HEK293 (cell line): ENCODE measurements at regions not wholly inside any gene's neighbourhood (a gene's known extent, or its start where the extent isn't known, plus 50 kb on each side); places are given as distances from the start of the nearest gene placed in this dataset.

Experiments
- CTCF ChIA-PET: fragments of 350-600 bp; formaldehyde crosslinking; extraction: SDS; loops from one replicate; lab custom pipeline; 2021; ENCODE audit warnings: antibody characterized with exemption; lab: Yijun Ruan, JAX
- POLR2A ChIA-PET: fragments of 300-600 bp; formaldehyde crosslinking; extraction: SDS; loops from one replicate; lab custom pipeline; 2020; ENCODE audit warnings: antibody characterized with exemption, inconsistent platforms; lab: Yijun Ruan, JAX
- H3K27ac ChIP-seq: fragments of 200-500 bp; sonication (Bioruptor generic); 2 replicates; pipeline ENCODE4 v1.5.1; 2014; ENCODE audit warnings: low read depth, low read length, control low read depth, inconsistent platforms; ENCODE audit errors: extremely low read depth
- H3K36me3 ChIP-seq, 2 experiments: fragments of 200-500 bp in 1 of 2; sonication (Bioruptor generic) in 1 of 2; 1 replicate in 1 of 2; 2 replicates in 1 of 2; pipeline ENCODE4 v1.5.1; 2014 to 2017; ENCODE audit warnings: inconsistent platforms in 2 of 2, low read length in 2 of 2; ENCODE audit not compliant: control insufficient read depth in 2 of 2, insufficient read depth in 1 of 2
- H3K4me1 ChIP-seq: fragments of 200-500 bp; sonication (Bioruptor generic); 2 replicates; pipeline ENCODE4 v1.5.1; 2014; ENCODE audit warnings: mild to moderate bottlenecking, low read length, inconsistent platforms; ENCODE audit not compliant: control insufficient read depth, insufficient read depth
- H3K4me3 ChIP-seq: 2 replicates; pipeline ENCODE4 v1.5.1; 2011; ENCODE audit warnings: low read depth, mild to moderate bottlenecking, control low read depth, low read length, moderate library complexity
- H3K9me3 ChIP-seq: fragments of 200-500 bp; sonication (Bioruptor generic); 2 replicates; pipeline ENCODE4 v1.5.1; 2014; ENCODE audit warnings: low read depth, low read length, inconsistent platforms; ENCODE audit not compliant: control insufficient read depth, insufficient read depth
- AEBP2 ChIP-seq: fragments of 450-650 bp; formaldehyde crosslinking; IDR thresholded peaks from 2 replicates; pipeline ENCODE4 v1.5.1; 2016; ENCODE audit warnings: missing biosample characterization, missing genetic modification characterization, borderline replicate concordance
- KLF1 ChIP-seq: fragments of 450-650 bp; formaldehyde crosslinking; IDR thresholded peaks from 2 replicates; pipeline ENCODE4 v1.5.1; 2016; ENCODE audit warnings: missing biosample characterization, missing genetic modification characterization
- ZBTB17 ChIP-seq: fragments of 450-650 bp; formaldehyde crosslinking; IDR thresholded peaks from 2 replicates; pipeline ENCODE4 v1.5.1; 2016; ENCODE audit warnings: missing biosample characterization, missing genetic modification characterization
- ZFP3 ChIP-seq: fragments of 450-650 bp; formaldehyde crosslinking; IDR thresholded peaks from 2 replicates; pipeline ENCODE4 v1.5.1; 2016; ENCODE audit warnings: low read depth, missing biosample characterization, missing genetic modification characterization
- ZIC2 ChIP-seq: fragments of 450-650 bp; formaldehyde crosslinking; IDR thresholded peaks from 2 replicates; pipeline ENCODE4 v1.5.1; 2016; ENCODE audit warnings: missing biosample characterization, missing genetic modification characterization
- ZNF112 ChIP-seq: fragments of 450-650 bp; formaldehyde crosslinking; IDR thresholded peaks from 2 replicates; pipeline ENCODE4 v1.5.0; 2017; ENCODE audit warnings: missing biosample characterization, missing genetic modification characterization
- ZNF169 ChIP-seq: fragments of 450-650 bp; formaldehyde crosslinking; IDR thresholded peaks from 2 replicates; pipeline ENCODE4 v1.5.1; 2016; ENCODE audit warnings: missing biosample characterization, missing genetic modification characterization
- ZNF174 ChIP-seq: fragments of 450-650 bp; formaldehyde crosslinking; IDR thresholded peaks from 2 replicates; pipeline ENCODE4 v1.5.0; 2017; ENCODE audit warnings: missing biosample characterization, mild to moderate bottlenecking, missing genetic modification characterization
- ZNF221 ChIP-seq: fragments of 450-650 bp; formaldehyde crosslinking; IDR thresholded peaks from 2 replicates; pipeline ENCODE4 v1.5.1; 2017; ENCODE audit warnings: missing biosample characterization, missing genetic modification characterization, borderline replicate concordance
- ZNF335 ChIP-seq: fragments of 450-650 bp; formaldehyde crosslinking; conservative IDR thresholded peaks from 2 replicates; pipeline ENCODE4 v1.5.1; 2016; ENCODE audit warnings: missing biosample characterization, missing genetic modification characterization
- ZNF394 ChIP-seq: fragments of 450-650 bp; formaldehyde crosslinking; IDR thresholded peaks from 2 replicates; pipeline ENCODE4 v1.5.1; 2016; ENCODE audit warnings: missing biosample characterization, missing genetic modification characterization, mild to moderate bottlenecking, moderate library complexity, borderline replicate concordance
- ZNF473 ChIP-seq: fragments of 450-650 bp; formaldehyde crosslinking; IDR thresholded peaks from 2 replicates; pipeline ENCODE4 v1.5.1; 2017; ENCODE audit warnings: missing biosample characterization, missing genetic modification characterization
- ZNF521 ChIP-seq: fragments of 450-650 bp; formaldehyde crosslinking; IDR thresholded peaks from 2 replicates; pipeline ENCODE4 v1.5.1; 2017; ENCODE audit warnings: missing biosample characterization, mild to moderate bottlenecking, missing genetic modification characterization
- ZNF544 ChIP-seq: fragments of 450-650 bp; formaldehyde crosslinking; IDR thresholded peaks from 2 replicates; pipeline ENCODE4 v1.5.0; 2017; ENCODE audit warnings: missing biosample characterization, missing genetic modification characterization
- ZNF548 ChIP-seq: fragments of 450-650 bp; formaldehyde crosslinking; IDR thresholded peaks from 2 replicates; pipeline ENCODE4 v1.5.1; 2016; ENCODE audit warnings: missing biosample characterization, missing genetic modification characterization
- ZNF600 ChIP-seq: fragments of 450-650 bp; formaldehyde crosslinking; IDR thresholded peaks from 2 replicates; pipeline ENCODE4 v1.5.1; 2016; ENCODE audit warnings: missing biosample characterization, missing genetic modification characterization
- ZNF621 ChIP-seq: fragments of 450-650 bp; formaldehyde crosslinking; IDR thresholded peaks from 2 replicates; pipeline ENCODE4 v1.5.1; 2017; ENCODE audit warnings: missing biosample characterization, missing genetic modification characterization
- ZNF624 ChIP-seq: fragments of 450-650 bp; formaldehyde crosslinking; IDR thresholded peaks from 2 replicates; pipeline ENCODE4 v1.5.1; 2017; ENCODE audit warnings: missing biosample characterization, missing genetic modification characterization
- ZNF629 ChIP-seq: fragments of 450-650 bp; formaldehyde crosslinking; IDR thresholded peaks from 2 replicates; pipeline ENCODE4 v1.5.1; 2017; ENCODE audit warnings: missing biosample characterization, missing genetic modification characterization
- ZNF677 ChIP-seq: fragments of 450-650 bp; IDR thresholded peaks from 2 replicates; pipeline ENCODE4 v1.5.0; 2018; ENCODE audit warnings: missing biosample characterization, mild to moderate bottlenecking, missing genetic modification characterization, moderate library complexity
- ZNF701 ChIP-seq: fragments of 450-650 bp; formaldehyde crosslinking; IDR thresholded peaks from 2 replicates; pipeline ENCODE4 v1.5.1; 2016; ENCODE audit warnings: missing biosample characterization, missing genetic modification characterization
- ZNF776 ChIP-seq: fragments of 450-650 bp; formaldehyde crosslinking; IDR thresholded peaks from 2 replicates; pipeline ENCODE4 v1.5.0; 2017; ENCODE audit warnings: missing biosample characterization, missing genetic modification characterization, borderline replicate concordance
- ZNF785 ChIP-seq: fragments of 450-650 bp; formaldehyde crosslinking; IDR thresholded peaks from 2 replicates; pipeline ENCODE4 v1.5.1; 2016; ENCODE audit warnings: missing biosample characterization, missing genetic modification characterization
- ZNF792 ChIP-seq: fragments of 450-650 bp; formaldehyde crosslinking; IDR thresholded peaks from 2 replicates; pipeline ENCODE4 v1.5.1; 2016; ENCODE audit warnings: missing biosample characterization, missing genetic modification characterization
- TF ChIP-seq, protein P1 (sequence below): fragments of 450-650 bp; formaldehyde crosslinking; conservative IDR thresholded peaks from 2 replicates; pipeline ENCODE4 v1.5.1; 2016; ENCODE audit warnings: low read depth, missing biosample characterization, missing genetic modification characterization
- TF ChIP-seq, protein P2 (sequence below): fragments of 450-650 bp; formaldehyde crosslinking; IDR thresholded peaks from 2 replicates; pipeline ENCODE4 v1.5.1; 2016; ENCODE audit warnings: missing biosample characterization, missing genetic modification characterization

GRCh38 chr9:80507611-80508010 lies 935.8 kb downstream of the TLE4 start:
- TF ChIP-seq ZNF629 (tag by site-specific recombination), result no peak
- no peak for TF ChIP-seq ZNF473 (tag by site-specific recombination)
- TF ChIP-seq ZNF221 (tag by site-specific recombination), result no peak
- ChIA-PET POLR2A (no interaction called here), CTCF (no interaction called here)
- Histone ChIP-seq H3K27ac (no peak overlapping the region), H3K9me3 (no peaks in the 10 kb centered on the region), H3K4me1 (no peaks in the 10 kb centered on the region), H3K36me3 (no peaks in the 10 kb centered on the region), H3K4me3 (no peak overlapping the region)

DNA sequence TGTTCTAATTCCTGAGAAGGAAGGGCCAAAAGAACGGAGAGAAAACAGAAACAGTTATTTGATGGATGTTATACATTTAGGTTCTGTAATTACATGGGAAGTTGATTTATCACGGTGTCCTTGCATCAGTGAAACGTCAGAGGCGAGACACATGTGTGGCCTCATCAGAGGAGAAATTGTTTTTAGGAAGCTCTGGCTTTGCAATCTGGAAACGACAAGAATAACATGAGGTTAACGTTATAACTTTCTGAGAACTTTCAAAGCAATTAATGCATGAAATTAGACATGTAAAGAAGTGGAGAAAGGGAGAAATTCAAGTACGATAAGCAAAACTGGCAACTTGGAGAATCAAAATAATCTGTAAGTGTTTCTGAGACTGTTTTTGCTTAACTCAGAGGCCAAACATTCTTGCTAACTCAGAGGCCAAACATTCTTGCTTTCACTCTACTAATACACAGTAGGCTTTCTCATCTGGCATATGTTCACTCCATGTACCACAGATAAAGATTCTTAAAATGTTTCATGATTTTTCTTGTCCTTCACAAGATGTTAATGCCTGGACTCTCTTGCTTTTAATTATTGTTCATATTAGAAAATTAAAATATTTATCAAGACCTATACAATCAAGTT lies 933.0 kb downstream of the TLE4 start:
- TF ChIP-seq ZNF112 (tag by site-specific recombination) (no peak), ZNF394 (tag by site-specific recombination) (no peak), ZFP3 (tag by site-specific recombination) (no peak), ZNF785 (no peak), ZNF677 (tag by site-specific recombination) (no peak), KLF1 (tag by site-specific recombination) (no peak), ZNF335 (tag by site-specific recombination) (no peak), ZNF600 (tag by site-specific recombination) (no peak), ZNF624 (tag by site-specific recombination) (no peak), ZNF548 (no peak)
- TF ChIP-seq, protein P1, sequence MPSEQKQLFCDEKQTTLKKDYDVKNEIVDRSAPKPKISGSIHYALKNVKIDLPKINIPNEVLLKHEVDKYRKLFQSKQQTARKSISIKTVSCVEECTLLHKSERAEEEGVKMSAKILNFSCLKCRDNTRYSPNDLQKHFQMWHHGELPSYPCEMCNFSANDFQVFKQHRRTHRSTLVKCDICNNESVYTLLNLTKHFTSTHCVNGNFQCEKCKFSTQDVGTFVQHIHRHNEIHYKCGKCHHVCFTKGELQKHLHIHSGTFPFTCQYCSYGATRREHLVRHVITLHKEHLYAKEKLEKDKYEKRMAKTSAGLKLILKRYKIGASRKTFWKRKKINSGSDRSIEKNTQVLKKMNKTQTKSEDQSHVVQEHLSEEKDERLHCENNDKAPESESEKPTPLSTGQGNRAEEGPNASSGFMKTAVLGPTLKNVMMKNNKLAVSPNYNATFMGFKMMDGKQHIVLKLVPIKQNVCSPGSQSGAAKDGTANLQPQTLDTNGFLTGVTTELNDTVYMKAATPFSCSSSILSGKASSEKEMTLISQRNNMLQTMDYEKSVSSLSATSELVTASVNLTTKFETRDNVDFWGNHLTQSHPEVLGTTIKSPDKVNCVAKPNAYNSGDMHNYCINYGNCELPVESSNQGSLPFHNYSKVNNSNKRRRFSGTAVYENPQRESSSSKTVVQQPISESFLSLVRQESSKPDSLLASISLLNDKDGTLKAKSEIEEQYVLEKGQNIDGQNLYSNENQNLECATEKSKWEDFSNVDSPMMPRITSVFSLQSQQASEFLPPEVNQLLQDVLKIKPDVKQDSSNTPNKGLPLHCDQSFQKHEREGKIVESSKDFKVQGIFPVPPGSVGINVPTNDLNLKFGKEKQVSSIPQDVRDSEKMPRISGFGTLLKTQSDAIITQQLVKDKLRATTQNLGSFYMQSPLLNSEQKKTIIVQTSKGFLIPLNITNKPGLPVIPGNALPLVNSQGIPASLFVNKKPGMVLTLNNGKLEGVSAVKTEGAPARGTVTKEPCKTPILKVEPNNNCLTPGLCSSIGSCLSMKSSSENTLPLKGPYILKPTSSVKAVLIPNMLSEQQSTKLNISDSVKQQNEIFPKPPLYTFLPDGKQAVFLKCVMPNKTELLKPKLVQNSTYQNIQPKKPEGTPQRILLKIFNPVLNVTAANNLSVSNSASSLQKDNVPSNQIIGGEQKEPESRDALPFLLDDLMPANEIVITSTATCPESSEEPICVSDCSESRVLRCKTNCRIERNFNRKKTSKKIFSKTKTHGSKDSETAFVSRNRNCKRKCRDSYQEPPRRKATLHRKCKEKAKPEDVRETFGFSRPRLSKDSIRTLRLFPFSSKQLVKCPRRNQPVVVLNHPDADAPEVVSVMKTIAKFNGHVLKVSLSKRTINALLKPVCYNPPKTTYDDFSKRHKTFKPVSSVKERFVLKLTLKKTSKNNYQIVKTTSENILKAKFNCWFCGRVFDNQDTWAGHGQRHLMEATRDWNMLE (tag by site-specific recombination), result no peak
- Histone ChIP-seq H3K27ac (no peak overlapping the region), H3K9me3 (no peaks in the 10 kb centered on the region), H3K4me1 (no peaks in the 10 kb centered on the region), H3K4me3 (no peak overlapping the region), H3K36me3 (no peaks in the 10 kb centered on the region)
- ChIA-PET POLR2A (no interaction called here), CTCF (interaction anchor here (0.5 kb wide), 1 partner anchor 131 kb away, joined by 3 read pairs; no protein-coding TSS in a partner anchor)

DNA sequence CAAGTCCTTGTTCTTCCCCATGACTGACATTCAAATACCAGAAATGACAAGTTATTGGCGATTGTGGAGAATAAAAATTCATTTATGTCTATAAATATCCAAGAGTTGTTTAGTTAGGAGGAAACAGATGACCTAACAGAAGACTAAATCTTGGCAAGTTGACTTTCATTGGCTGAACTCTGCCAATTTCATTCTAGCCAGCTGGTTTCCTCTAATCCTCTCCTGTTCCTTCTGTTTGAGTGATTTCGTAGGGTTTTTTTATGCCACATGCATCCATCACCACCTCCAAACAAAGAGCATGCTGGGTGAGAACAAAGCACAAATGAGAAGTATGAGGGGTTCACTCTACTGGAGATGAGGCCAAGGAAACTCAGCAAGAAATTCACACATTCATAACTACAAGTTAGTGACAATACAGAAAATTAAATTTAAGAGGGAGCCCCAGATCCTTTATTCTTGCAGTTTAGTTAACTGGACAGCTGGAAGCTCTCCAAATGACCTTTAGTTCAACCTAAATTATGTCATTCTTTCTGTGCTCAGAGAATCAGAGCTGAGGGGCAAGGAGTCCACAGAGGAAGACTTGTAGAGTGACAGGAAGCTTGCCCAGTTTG lies 932.0 kb downstream of the TLE4 start:
- ChIA-PET CTCF (no interaction called here), POLR2A (no interaction called here)
- Histone ChIP-seq H3K9me3 (no peaks in the 10 kb centered on the region), H3K27ac (no peak overlapping the region), H3K4me1 (no peaks in the 10 kb centered on the region), H3K36me3 (no peaks in the 10 kb centered on the region), H3K4me3 (no peak overlapping the region)
- TF ChIP-seq ZNF473 (tag by site-specific recombination), result no peak
- TF ChIP-seq ZNF544, result no peak
- TF ChIP-seq AEBP2 (tag by site-specific recombination), result no peak
- no peak for TF ChIP-seq ZNF621 (tag by site-specific recombination)
- no peak for TF ChIP-seq ZNF776
- no peak for TF ChIP-seq ZBTB17 (tag by site-specific recombination)
- no peak for TF ChIP-seq ZNF174 (tag by site-specific recombination)
- no peak for TF ChIP-seq ZNF169 (tag by site-specific recombination)
- TF ChIP-seq ZNF701, result no peak
- TF ChIP-seq, protein P2, sequence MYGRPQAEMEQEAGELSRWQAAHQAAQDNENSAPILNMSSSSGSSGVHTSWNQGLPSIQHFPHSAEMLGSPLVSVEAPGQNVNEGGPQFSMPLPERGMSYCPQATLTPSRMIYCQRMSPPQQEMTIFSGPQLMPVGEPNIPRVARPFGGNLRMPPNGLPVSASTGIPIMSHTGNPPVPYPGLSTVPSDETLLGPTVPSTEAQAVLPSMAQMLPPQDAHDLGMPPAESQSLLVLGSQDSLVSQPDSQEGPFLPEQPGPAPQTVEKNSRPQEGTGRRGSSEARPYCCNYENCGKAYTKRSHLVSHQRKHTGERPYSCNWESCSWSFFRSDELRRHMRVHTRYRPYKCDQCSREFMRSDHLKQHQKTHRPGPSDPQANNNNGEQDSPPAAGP (tag by site-specific recombination), result no peak
- no peak for TF ChIP-seq ZNF629 (tag by site-specific recombination)
- no peak for TF ChIP-seq ZIC2 (tag by site-specific recombination)
- no peak for TF ChIP-seq ZNF521
- no peak for TF ChIP-seq ZNF792 (tag by site-specific recombination)
